ENCODE measurements at regions not wholly inside any gene's neighbourhood (a gene's known extent, or its start where the extent isn't known, plus 50 kb on each side); places are given as distances from the start of the nearest gene placed in this dataset.
A peak's percentile ranks its signal among the peaks of the same experiment; 100 is the strongest.
"Not testable (repeated sequence)": the region's sequence is repeated elsewhere in the genome, so short reads cannot be mapped to it uniquely, and the experiment has no call there.

DNA sequence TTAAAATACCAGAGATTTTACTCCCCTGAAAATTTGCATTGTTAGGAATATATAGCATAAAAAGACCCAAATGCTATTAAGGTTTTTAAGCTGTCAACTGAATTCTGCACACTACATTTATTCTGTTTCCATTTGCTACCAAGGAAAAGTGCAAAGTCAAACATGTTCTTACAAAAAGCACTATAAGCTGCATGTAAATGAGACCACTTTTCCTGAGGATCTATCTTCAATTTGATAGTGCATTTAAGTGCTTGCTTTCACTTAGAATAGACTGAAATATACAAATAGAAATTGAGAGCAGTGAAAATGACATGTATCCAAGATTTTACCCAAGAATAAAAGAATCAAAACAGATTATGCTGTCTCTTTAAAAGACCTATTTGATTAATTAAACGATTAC lies 1216.2 kb downstream of the ROBO2 start:
- Mint-ChIP-seq H3K27ac (ENCODE audit: unreplicated experiment) (no peak overlapping the region), H3K36me3 (ENCODE audit: low read depth) (peaks cover 2% of the 10 kb centered on the region), H3K4me1 (ENCODE audit: low read depth) (peaks cover 33% of the 10 kb centered on the region), H3K27me3 (ENCODE audit: low read depth) (no peaks in the 10 kb centered on the region), H3K4me3 (ENCODE audit: unreplicated experiment) (no peak overlapping the region), H3K9me3 (ENCODE audit: low read depth) (peaks cover 3% of the 10 kb centered on the region)
- DNase-seq (ENCODE audit: low spot score) = no peak
- TF ChIP-seq, protein P1, sequence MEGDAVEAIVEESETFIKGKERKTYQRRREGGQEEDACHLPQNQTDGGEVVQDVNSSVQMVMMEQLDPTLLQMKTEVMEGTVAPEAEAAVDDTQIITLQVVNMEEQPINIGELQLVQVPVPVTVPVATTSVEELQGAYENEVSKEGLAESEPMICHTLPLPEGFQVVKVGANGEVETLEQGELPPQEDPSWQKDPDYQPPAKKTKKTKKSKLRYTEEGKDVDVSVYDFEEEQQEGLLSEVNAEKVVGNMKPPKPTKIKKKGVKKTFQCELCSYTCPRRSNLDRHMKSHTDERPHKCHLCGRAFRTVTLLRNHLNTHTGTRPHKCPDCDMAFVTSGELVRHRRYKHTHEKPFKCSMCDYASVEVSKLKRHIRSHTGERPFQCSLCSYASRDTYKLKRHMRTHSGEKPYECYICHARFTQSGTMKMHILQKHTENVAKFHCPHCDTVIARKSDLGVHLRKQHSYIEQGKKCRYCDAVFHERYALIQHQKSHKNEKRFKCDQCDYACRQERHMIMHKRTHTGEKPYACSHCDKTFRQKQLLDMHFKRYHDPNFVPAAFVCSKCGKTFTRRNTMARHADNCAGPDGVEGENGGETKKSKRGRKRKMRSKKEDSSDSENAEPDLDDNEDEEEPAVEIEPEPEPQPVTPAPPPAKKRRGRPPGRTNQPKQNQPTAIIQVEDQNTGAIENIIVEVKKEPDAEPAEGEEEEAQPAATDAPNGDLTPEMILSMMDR (IDR thresholded peaks at IDR 0.05) = no peak

DNA sequence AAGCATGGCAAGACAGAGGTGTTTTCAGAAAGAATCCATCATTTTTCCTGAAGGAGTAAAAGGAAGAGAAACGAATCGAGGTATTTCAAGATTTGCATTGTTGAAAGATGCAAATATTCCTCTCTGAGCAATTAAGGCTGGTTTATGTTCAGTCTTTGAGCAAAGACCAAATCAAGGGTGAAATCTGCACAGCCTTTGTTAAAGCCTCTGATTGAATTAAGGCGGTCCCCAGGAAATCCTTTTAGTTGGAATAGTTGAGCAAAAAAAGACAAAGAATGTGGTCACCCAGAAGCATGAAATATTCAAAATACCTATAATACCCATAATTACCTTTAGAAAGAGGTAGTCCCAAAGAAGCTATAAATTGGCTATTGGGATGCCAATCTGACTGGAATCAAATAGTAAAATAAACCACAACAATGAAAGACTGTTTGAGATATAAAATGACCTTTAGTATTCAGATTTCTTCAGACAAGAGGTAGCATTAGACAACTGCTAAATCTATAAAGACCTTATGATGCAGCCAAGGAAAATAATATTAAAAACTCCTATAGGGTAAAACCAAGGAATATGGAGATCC lies 1218.1 kb downstream of the ROBO2 start:
- TF ChIP-seq, protein P1 (IDR thresholded peaks at IDR 0.05) = no peak
- H3K36me3 Mint-ChIP-seq (ENCODE audit: low read depth) = peaks cover 2% of the 10 kb centered on the region
- H3K4me1 Mint-ChIP-seq (ENCODE audit: low read depth) = peaks cover 30% of the 10 kb centered on the region
- DNase-seq (ENCODE audit: low spot score) = no peak
- peaks cover 10% of the 10 kb centered on the region for H3K9me3 Mint-ChIP-seq (ENCODE audit: low read depth)
- H3K4me3 Mint-ChIP-seq (ENCODE audit: unreplicated experiment) = no peak overlapping the region
- H3K27ac Mint-ChIP-seq (ENCODE audit: unreplicated experiment) = peak overlapping the region; percentile 46
- H3K27me3 Mint-ChIP-seq (ENCODE audit: low read depth) = no peaks in the 10 kb centered on the region

DNA sequence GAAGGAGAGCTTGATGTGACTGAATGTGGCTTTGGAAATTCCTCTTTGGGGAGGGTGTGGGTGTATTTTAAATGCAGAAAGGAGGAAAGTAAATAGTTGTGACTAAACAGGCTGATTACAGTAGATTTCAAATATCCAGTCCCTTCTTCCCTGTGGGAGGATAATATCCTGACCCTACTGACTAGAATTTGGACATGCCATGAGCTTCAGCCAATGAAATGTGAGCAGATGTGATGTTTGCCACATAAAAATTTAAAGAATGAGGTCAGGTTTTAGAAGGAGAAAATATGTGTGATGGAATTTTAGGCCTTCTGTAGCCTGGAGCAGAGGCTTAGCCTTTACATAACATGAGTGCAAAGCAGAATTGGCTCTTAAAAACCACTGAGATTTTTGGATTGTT lies 1218.9 kb downstream of the ROBO2 start:
- H3K4me3 Mint-ChIP-seq (ENCODE audit: unreplicated experiment) = no peak overlapping the region

DNA sequence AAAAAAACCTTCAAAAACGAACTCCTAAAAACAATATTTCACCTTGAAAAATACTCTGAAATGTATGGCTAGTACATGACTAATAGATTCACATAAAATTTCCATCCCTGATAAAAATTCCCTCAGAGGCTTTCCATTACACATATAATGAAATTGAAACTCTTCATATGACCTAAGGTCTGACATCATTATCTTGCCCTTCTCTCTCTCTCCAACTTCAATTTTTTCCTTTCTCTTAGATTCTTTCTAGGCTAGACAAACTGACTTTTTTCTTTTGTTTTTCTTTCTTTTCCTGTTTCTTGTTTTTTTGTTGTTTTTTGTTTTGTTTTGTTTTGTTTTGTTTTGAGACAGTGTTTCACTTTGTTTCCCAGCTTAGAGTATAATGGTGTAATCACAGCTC lies 1220.5 kb downstream of the ROBO2 start:
- Mint-ChIP-seq H3K27me3 (ENCODE audit: low read depth) (no peaks in the 10 kb centered on the region), H3K4me3 (ENCODE audit: unreplicated experiment) (no peak overlapping the region), H3K36me3 (ENCODE audit: low read depth) (peaks cover 3% of the 10 kb centered on the region), H3K9me3 (ENCODE audit: low read depth) (peaks cover 22% of the 10 kb centered on the region), H3K27ac (ENCODE audit: unreplicated experiment) (no peak overlapping the region), H3K4me1 (ENCODE audit: low read depth) (peaks cover 30% of the 10 kb centered on the region)
- DNase-seq (ENCODE audit: low spot score) = no peak
- TF ChIP-seq, protein P1 (IDR thresholded peaks at IDR 0.05) = no peak

More for the DNA sequence above, 1218.9 kb downstream of the ROBO2 start:
- TF ChIP-seq, protein P1 (IDR thresholded peaks at IDR 0.05) = no peak
- peaks cover 2% of the 10 kb centered on the region for H3K36me3 Mint-ChIP-seq (ENCODE audit: low read depth)
- H3K4me1 Mint-ChIP-seq (ENCODE audit: low read depth) = peaks cover 30% of the 10 kb centered on the region
- peak overlapping the region; percentile 85 for H3K27ac Mint-ChIP-seq (ENCODE audit: unreplicated experiment)
- H3K27me3 Mint-ChIP-seq (ENCODE audit: low read depth) = no peaks in the 10 kb centered on the region
- peaks cover 15% of the 10 kb centered on the region for H3K9me3 Mint-ChIP-seq (ENCODE audit: low read depth)
- no peak for DNase-seq (ENCODE audit: low spot score)

DNA sequence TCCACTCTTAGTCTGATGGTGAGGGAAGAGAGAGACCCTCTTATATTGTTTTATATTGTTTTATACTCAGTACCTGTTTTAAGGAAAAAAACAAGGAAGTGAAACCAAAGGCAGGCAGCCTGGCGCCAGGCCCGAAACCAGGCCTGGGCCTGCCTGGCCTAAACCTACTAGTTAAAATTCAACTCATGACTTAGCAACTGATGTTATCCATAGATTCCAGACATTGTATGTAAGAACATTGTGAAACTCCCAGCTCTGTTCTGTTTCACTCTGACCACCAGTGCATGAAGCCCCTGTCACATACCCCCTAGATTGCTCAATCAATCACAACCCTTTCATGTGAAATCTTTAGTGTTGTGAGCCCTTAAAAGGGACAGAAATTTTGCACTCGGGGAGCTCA lies 1226.7 kb downstream of the ROBO2 start:
- DNase-seq (ENCODE audit: low spot score); H3K4me1 Mint-ChIP-seq (ENCODE audit: low read depth); H3K4me3 Mint-ChIP-seq (ENCODE audit: unreplicated experiment); H3K27me3 Mint-ChIP-seq (ENCODE audit: low read depth); H3K27ac Mint-ChIP-seq (ENCODE audit: unreplicated experiment): not testable (repeated sequence)
- Mint-ChIP-seq H3K9me3 (ENCODE audit: low read depth) (peaks cover 40% of the 10 kb centered on the region), H3K36me3 (ENCODE audit: low read depth) (peaks cover 11% of the 10 kb centered on the region)

DNA sequence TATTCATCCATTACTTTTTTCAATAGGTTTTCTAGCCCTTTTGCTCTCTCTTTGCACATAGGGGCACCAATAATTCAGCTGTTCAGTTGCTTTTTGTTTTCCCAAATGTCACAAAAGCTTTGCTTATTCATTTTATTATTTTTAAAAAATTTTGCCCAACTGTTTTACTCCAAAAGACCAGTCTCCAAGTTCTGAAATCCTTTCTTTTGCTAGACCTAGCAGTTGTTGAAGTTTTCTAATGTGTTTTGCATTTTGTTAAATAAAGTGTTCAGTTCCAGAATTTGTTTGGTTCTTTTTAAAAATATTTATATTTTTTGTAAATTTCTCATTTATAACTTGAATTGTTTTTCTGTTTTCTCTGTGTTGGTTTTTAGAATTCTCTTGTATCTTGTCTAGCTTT lies 1227.3 kb downstream of the ROBO2 start:
- Mint-ChIP-seq H3K27ac (ENCODE audit: unreplicated experiment) (no peak overlapping the region), H3K4me1 (ENCODE audit: low read depth) (no peaks in the 10 kb centered on the region), H3K4me3 (ENCODE audit: unreplicated experiment) (no peak overlapping the region), H3K9me3 (ENCODE audit: low read depth) (peaks cover 40% of the 10 kb centered on the region), H3K36me3 (ENCODE audit: low read depth) (peaks cover 11% of the 10 kb centered on the region), H3K27me3 (ENCODE audit: low read depth) (no peaks in the 10 kb centered on the region)
- DNase-seq (ENCODE audit: low spot score) = no peak
- TF ChIP-seq, protein P1 (IDR thresholded peaks at IDR 0.05) = no peak
